ENCODE measurements at regions not wholly inside any gene's neighbourhood (a gene's known extent, or its start where the extent isn't known, plus 50 kb on each side); places are given as distances from the start of the nearest gene placed in this dataset.
"Not testable (repeated sequence)": the region's sequence is repeated elsewhere in the genome, so short reads cannot be mapped to it uniquely, and the experiment has no call there.

DNA sequence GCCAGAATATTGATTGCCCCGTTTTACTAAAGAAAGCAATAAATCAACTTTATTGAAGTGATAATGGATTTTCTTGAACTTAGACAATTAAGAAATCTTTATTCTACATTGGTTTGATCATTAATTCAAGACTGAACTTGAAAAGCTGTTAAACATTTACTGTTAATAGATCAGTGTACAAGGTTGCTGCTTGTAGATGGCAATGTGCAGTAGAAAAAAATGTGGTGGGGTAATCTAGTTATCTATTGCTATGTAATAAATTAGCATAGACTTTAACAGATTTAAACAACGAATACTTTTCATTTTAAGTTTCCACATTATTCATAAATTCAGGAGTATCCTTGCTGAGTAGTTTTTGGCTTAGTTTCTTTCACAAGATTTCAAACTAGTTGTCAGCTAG lies 612.5 kb downstream of the ACTRT1 start:
- no peak for DNase-seq

DNA sequence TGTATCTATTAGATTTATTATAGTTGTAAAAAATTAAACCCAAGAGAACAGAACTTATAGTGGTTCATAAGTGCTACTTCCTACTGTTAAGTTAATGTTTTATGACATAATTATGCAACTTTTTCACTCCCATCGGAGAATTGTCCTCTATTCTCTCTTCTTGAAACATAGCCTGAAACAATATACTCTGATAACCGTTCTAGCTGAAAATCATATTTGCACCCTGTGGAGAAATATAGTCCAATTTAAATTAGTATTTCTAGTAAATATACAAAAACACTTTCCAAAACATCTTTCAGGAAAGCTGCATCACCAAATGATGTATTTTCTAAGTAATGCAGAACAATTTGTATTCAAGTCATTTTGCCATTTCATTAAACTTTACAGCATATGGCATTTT lies 586.4 kb downstream of the PRR32 start:
- no peak for DNase-seq

DNA sequence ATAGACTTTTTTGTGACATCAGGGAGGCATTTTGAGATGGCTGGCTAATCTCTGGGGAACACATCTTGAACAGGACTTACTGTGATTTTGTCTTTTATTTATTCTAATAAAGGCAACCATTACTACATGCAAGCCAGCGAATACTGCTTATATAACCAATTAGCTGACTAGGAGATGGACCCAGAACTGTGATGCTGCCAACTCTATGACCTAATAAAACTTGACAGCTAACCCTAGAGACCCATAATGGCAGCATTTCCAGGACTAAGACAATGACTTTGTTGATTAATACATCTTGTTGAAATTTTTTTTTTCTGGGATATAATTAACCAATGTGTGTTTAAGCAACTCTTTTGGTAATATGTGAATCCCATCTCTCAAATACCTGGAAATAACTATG lies 584.6 kb downstream of the PRR32 start:
- no peak for DNase-seq

DNA sequence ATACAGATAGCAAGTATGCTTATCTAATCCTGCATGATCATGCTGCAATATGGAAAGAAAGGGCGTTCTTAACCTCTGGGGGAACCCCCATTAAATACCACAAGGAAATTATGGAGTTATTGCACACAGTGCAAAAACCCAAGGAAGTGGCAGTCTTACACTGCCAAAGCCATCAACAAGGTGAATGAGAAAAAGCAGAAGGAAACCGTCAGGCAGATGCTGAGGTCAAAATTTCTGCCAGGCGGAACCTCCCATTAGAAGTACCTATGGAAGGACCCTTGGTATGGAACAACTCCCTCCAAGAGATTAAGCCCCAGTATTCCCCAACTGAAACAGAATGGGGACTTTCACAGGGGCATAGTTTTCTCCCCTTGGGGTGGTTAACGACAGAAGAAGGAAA lies 580.7 kb downstream of the PRR32 start:
- not testable (repeated sequence) for DNase-seq

DNA sequence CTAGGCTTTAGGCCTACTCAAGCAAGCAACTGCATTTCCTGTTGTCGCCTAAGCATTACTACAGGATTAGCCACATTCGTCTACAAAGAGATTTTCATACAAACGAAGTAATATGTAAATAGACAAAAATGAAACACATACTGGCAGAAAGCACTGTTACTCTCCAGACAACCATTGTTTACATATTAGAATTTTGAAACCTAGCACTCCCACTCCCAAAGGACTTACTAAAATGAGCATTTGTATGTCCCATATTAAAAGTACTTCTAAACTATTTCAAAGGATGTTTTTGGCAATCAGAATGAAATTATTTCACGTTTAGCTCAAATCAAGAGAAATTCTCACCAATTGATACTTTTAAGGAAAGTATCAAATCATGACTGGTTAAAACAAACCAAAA lies 570.8 kb downstream of the PRR32 start:
- no peak for DNase-seq

DNA sequence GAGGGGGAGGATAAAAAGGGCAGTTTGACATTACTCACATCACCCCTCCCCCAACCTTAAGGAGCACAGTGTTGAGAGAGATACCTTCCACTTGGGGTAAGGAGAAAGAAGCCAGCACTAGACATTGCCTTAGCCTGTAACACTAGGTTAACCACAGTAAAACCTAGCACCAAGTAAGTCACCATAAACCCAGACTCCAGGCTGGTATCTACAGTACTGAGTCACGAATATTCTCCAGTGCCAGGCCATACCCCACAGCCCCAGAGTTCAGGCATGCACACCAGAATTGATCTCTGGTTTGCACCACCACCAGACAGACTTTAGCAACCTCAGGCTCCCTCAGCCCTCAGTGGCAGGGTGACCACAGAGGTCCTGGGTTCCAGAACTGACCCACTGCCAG lies 570.4 kb downstream of the PRR32 start:
- no peak for DNase-seq
